Activated CD8-positive, alpha-beta T cell treated with anti-CD3 and anti-CD28 coated beads for 36 hours (primary cell): ENCODE measurements at regions not wholly inside any gene's neighbourhood (a gene's known extent, or its start where the extent isn't known, plus 50 kb on each side); places are given as distances from the start of the nearest gene placed in this dataset.
"Not testable (repeated sequence)": the region's sequence is repeated elsewhere in the genome, so short reads cannot be mapped to it uniquely, and the experiment has no call there.

ENCODE experiments used
- ATAC-seq: fragments of 200-7000 bp; cut with Tn5 transposase; one replicate; pipeline ENCODE4 v1.10.0; 2021; ENCODE audit warnings: mild to moderate bottlenecking, moderate library complexity
- CTCF ChIA-PET: fragments of 350-600 bp; sonication (Branson Sonifier 250); formaldehyde crosslinking; loops from one replicate; lab custom pipeline; 2021; ENCODE audit warnings: antibody characterized with exemption; lab: Charles Lee
- POLR2A ChIA-PET: fragments of 350-600 bp; sonication (Branson Sonifier 250); formaldehyde crosslinking; loops from one replicate; lab custom pipeline; 2021; ENCODE audit warnings: antibody characterized with exemption; lab: Charles Lee
- DNase-seq: peaks from one replicate; pipeline ENCODE4 v3.0.0-alpha.2; 2020
- H3K27ac Mint-ChIP-seq: one replicate; pipeline ENCODE4 v1.8.0; 2021; ENCODE audit warnings: mild to moderate bottlenecking, mixed read lengths
- H3K27me3 Mint-ChIP-seq: one replicate; pipeline ENCODE4 v1.8.0; 2021; ENCODE audit warnings: mixed read lengths
- H3K36me3 Mint-ChIP-seq: one replicate; pipeline ENCODE4 v1.8.0; 2021; ENCODE audit warnings: low read depth, mixed read lengths
- H3K4me1 Mint-ChIP-seq: one replicate; pipeline ENCODE4 v1.8.0; 2021; ENCODE audit warnings: low read depth, mixed read lengths
- H3K4me3 Mint-ChIP-seq: one replicate; pipeline ENCODE4 v1.8.0; 2021; ENCODE audit warnings: mild to moderate bottlenecking, moderate library complexity, mixed read lengths
- H3K9me3 Mint-ChIP-seq: one replicate; pipeline ENCODE4 v1.8.0; 2021; ENCODE audit warnings: mixed read lengths
- intact Hi-C: fragments of 100-400 bp; cut with micrococcal nuclease; formaldehyde crosslinking; loops from one replicate; pipeline ENCODE4 v1.10.0; 2022
- TF ChIP-seq, protein P1 (sequence below): fragments of 200-600 bp; IDR thresholded peaks from one replicate; pipeline ENCODE4 v1.8.0; 2022; ENCODE audit warnings: antibody characterized with exemption, mild to moderate bottlenecking

- ATAC-seq (no peak), DNase-seq (peak; percentile 73)
- TF ChIP-seq, protein P1, sequence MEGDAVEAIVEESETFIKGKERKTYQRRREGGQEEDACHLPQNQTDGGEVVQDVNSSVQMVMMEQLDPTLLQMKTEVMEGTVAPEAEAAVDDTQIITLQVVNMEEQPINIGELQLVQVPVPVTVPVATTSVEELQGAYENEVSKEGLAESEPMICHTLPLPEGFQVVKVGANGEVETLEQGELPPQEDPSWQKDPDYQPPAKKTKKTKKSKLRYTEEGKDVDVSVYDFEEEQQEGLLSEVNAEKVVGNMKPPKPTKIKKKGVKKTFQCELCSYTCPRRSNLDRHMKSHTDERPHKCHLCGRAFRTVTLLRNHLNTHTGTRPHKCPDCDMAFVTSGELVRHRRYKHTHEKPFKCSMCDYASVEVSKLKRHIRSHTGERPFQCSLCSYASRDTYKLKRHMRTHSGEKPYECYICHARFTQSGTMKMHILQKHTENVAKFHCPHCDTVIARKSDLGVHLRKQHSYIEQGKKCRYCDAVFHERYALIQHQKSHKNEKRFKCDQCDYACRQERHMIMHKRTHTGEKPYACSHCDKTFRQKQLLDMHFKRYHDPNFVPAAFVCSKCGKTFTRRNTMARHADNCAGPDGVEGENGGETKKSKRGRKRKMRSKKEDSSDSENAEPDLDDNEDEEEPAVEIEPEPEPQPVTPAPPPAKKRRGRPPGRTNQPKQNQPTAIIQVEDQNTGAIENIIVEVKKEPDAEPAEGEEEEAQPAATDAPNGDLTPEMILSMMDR, result no peak
- H3K27me3 Mint-ChIP-seq, result peaks cover 17% of the 10 kb centered on the region
- H3K36me3 Mint-ChIP-seq, result no peaks in the 10 kb centered on the region
- H3K4me3 Mint-ChIP-seq, result peak overlapping the region; percentile 83
- H3K9me3 Mint-ChIP-seq, result no peaks in the 10 kb centered on the region
- ChIA-PET POLR2A (no interaction called here), CTCF (no interaction called here)
- H3K27ac Mint-ChIP-seq, result peak overlapping the region; percentile 58
- peaks cover 30% of the 10 kb centered on the region for H3K4me1 Mint-ChIP-seq
- intact Hi-C loops, result no loop called here
Observed at GRCh38 chr6:27791182-27791943, 120.8 kb downstream of the OR2B2 start.

- H3K4me3 Mint-ChIP-seq, H3K9me3 Mint-ChIP-seq, POLR2A ChIA-PET, H3K27ac Mint-ChIP-seq, H3K36me3 Mint-ChIP-seq, ATAC-seq, intact Hi-C loops, DNase-seq: not testable (repeated sequence)
- CTCF ChIA-PET, result interaction anchor here (1.4 to 2.0 kb wide), 4 partner anchors 9 to 627 kb away, joined by 3 to 5 read pairs (median 4); no protein-coding TSS in a partner anchor
- Mint-ChIP-seq H3K4me1 (peaks cover 20% of the 10 kb centered on the region), H3K27me3 (peaks cover 26% of the 10 kb centered on the region)
Observed at GRCh38 chr6:27788376-27788775, 123.8 kb downstream of the OR2B2 start.

- no peak for DNase-seq
- intact Hi-C loops, result no loop called here
- H3K36me3 Mint-ChIP-seq, result no peaks in the 10 kb centered on the region
- H3K27ac Mint-ChIP-seq, result no peak overlapping the region
- ATAC-seq, result no peak
- H3K9me3 Mint-ChIP-seq, result no peaks in the 10 kb centered on the region
- ChIA-PET POLR2A (no interaction called here), CTCF (interaction anchor here (1.2 to 1.6 kb wide), 3 partner anchors 8 to 625 kb away, joined by 3 to 8 read pairs (median 3); no protein-coding TSS in a partner anchor)
- TF ChIP-seq, protein P1, result no peak
- peaks cover 16% of the 10 kb centered on the region for H3K27me3 Mint-ChIP-seq
- no peaks in the 10 kb centered on the region for H3K4me1 Mint-ChIP-seq
- no peak overlapping the region for H3K4me3 Mint-ChIP-seq
Observed at GRCh38 chr6:27786048-27786447, 126.1 kb downstream of the OR2B2 start.

- ATAC-seq, result no peak
- CTCF ChIA-PET, result interaction anchor here (1.6 kb wide), 1 partner anchor 11 kb away, joined by 8 read pairs; no protein-coding TSS in a partner anchor
- Mint-ChIP-seq H3K4me1 (no peaks in the 10 kb centered on the region), H3K27me3 (peaks cover 16% of the 10 kb centered on the region), H3K9me3 (no peaks in the 10 kb centered on the region), H3K4me3 (no peak overlapping the region), H3K36me3 (no peaks in the 10 kb centered on the region), H3K27ac (no peak overlapping the region)
- POLR2A ChIA-PET, result interaction anchor here (0.6 to 1.4 kb wide), 3 partner anchors 22 to 1168 kb away, joined by 3 read pairs; a partner anchor contains a TSS
- no peak for DNase-seq
- intact Hi-C loops, result no loop called here
- TF ChIP-seq, protein P1, result no peak
Observed at GRCh38 chr6:27785294-27785693, 126.9 kb downstream of the OR2B2 start.

DNA sequence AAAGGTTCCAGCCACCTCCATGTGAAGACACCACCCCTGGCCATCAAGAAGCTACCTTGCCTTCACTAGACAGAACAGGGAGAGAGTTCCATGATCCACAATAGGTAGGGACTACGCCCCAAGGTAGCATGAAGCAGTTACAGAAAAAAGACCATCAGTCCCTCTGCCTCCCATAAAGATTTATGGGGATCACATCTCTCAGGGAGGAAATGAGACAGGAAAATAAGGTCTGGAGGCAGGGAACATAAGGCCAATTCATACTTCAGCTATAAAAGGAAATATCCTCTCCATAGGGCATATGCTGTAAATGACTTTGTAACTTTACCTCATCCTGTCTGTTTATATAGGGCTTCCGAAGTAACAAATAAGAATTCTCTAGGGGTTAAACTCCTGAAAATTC is 129.4 kb downstream of the OR2B2 start:
- no peaks in the 10 kb centered on the region for H3K4me1 Mint-ChIP-seq
- no peak overlapping the region for H3K27ac Mint-ChIP-seq
- intact Hi-C loops, result no loop called here
- ATAC-seq, result no peak
- CTCF ChIA-PET, result interaction anchor here (1.0 to 3.0 kb wide), 2 partner anchors 11 to 24 kb away, joined by 3 to 23 read pairs; no protein-coding TSS in a partner anchor
- H3K36me3 Mint-ChIP-seq, result no peaks in the 10 kb centered on the region
- no peak for DNase-seq
- H3K27me3 Mint-ChIP-seq, result peaks cover 19% of the 10 kb centered on the region
- TF ChIP-seq, protein P1, result no peak
- POLR2A ChIA-PET, result interaction anchor here (0.7 kb wide), 1 partner anchor 10 kb away, joined by 3 read pairs; no protein-coding TSS in a partner anchor
- H3K4me3 Mint-ChIP-seq, result no peak overlapping the region
- no peaks in the 10 kb centered on the region for H3K9me3 Mint-ChIP-seq
